ENCODE measurements at regions not wholly inside any gene's neighbourhood (a gene's known extent, or its start where the extent isn't known, plus 50 kb on each side); places are given as distances from the start of the nearest gene placed in this dataset.

DNA sequence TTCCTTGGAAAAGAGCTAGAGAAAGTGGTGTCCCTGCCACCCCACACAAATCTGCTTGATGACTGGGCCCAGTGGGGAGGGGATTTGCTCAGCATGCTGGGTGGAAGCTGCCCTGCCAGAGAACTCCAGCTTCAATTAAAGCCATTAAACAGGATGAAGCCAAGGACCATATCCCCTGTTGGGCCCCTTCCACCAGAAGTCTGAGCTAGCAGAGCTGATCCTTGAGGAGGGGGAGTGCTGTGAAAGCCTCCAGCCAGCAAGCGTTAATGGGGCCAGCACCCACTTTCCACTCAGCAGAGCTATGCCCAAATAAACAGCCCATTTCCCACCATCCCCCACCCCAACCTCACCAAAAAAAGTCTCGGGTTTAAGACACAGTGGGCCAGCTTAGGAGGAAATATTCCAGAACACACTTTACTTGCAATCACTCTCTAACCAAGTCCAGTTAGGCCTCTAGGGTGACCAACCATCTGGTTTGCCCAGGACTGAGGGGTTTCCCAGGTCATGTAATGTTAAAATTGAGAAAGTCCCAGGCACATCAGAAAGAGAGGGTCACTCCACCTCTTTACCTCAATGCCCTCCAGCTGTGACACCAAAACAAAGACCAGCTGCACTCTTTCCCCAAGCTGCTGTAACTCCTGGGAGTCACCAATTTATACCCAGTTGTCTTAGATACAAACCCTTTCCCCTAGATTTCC is 132.3 kb downstream of the FOXI3 start (continued):
- TF ChIP-seq NRF1 (IDR thresholded peaks at IDR 0.05; ENCODE audit: low read depth, low read length) (no peak), GTF2F1 (IDR thresholded peaks at IDR 0.05; ENCODE audit: borderline replicate concordance, low read depth, low read length) (no peak), POLR2AphosphoS5 (IDR thresholded peaks at IDR 0.05; ENCODE audit: low read depth, low read length) (no peak), POU5F1 (IDR thresholded peaks at IDR 0.05; ENCODE audit: low read depth, low read length) (no peak)
- TF ChIP-seq, protein P1, sequence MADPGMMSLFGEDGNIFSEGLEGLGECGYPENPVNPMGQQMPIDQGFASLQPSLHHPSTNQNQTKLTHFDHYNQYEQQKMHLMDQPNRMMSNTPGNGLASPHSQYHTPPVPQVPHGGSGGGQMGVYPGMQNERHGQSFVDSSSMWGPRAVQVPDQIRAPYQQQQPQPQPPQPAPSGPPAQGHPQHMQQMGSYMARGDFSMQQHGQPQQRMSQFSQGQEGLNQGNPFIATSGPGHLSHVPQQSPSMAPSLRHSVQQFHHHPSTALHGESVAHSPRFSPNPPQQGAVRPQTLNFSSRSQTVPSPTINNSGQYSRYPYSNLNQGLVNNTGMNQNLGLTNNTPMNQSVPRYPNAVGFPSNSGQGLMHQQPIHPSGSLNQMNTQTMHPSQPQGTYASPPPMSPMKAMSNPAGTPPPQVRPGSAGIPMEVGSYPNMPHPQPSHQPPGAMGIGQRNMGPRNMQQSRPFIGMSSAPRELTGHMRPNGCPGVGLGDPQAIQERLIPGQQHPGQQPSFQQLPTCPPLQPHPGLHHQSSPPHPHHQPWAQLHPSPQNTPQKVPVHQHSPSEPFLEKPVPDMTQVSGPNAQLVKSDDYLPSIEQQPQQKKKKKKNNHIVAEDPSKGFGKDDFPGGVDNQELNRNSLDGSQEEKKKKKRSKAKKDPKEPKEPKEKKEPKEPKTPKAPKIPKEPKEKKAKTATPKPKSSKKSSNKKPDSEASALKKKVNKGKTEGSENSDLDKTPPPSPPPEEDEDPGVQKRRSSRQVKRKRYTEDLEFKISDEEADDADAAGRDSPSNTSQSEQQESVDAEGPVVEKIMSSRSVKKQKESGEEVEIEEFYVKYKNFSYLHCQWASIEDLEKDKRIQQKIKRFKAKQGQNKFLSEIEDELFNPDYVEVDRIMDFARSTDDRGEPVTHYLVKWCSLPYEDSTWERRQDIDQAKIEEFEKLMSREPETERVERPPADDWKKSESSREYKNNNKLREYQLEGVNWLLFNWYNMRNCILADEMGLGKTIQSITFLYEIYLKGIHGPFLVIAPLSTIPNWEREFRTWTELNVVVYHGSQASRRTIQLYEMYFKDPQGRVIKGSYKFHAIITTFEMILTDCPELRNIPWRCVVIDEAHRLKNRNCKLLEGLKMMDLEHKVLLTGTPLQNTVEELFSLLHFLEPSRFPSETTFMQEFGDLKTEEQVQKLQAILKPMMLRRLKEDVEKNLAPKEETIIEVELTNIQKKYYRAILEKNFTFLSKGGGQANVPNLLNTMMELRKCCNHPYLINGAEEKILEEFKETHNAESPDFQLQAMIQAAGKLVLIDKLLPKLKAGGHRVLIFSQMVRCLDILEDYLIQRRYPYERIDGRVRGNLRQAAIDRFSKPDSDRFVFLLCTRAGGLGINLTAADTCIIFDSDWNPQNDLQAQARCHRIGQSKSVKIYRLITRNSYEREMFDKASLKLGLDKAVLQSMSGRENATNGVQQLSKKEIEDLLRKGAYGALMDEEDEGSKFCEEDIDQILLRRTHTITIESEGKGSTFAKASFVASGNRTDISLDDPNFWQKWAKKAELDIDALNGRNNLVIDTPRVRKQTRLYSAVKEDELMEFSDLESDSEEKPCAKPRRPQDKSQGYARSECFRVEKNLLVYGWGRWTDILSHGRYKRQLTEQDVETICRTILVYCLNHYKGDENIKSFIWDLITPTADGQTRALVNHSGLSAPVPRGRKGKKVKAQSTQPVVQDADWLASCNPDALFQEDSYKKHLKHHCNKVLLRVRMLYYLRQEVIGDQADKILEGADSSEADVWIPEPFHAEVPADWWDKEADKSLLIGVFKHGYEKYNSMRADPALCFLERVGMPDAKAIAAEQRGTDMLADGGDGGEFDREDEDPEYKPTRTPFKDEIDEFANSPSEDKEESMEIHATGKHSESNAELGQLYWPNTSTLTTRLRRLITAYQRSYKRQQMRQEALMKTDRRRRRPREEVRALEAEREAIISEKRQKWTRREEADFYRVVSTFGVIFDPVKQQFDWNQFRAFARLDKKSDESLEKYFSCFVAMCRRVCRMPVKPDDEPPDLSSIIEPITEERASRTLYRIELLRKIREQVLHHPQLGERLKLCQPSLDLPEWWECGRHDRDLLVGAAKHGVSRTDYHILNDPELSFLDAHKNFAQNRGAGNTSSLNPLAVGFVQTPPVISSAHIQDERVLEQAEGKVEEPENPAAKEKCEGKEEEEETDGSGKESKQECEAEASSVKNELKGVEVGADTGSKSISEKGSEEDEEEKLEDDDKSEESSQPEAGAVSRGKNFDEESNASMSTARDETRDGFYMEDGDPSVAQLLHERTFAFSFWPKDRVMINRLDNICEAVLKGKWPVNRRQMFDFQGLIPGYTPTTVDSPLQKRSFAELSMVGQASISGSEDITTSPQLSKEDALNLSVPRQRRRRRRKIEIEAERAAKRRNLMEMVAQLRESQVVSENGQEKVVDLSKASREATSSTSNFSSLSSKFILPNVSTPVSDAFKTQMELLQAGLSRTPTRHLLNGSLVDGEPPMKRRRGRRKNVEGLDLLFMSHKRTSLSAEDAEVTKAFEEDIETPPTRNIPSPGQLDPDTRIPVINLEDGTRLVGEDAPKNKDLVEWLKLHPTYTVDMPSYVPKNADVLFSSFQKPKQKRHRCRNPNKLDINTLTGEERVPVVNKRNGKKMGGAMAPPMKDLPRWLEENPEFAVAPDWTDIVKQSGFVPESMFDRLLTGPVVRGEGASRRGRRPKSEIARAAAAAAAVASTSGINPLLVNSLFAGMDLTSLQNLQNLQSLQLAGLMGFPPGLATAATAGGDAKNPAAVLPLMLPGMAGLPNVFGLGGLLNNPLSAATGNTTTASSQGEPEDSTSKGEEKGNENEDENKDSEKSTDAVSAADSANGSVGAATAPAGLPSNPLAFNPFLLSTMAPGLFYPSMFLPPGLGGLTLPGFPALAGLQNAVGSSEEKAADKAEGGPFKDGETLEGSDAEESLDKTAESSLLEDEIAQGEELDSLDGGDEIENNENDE (IDR thresholded peaks at IDR 0.05; ENCODE audit: insufficient replicate concordance, low read length) = no peak
- TF ChIP-seq, protein P2, sequence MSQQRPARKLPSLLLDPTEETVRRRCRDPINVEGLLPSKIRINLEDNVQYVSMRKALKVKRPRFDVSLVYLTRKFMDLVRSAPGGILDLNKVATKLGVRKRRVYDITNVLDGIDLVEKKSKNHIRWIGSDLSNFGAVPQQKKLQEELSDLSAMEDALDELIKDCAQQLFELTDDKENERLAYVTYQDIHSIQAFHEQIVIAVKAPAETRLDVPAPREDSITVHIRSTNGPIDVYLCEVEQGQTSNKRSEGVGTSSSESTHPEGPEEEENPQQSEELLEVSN (IDR thresholded peaks at IDR 0.05) = no peak

Data from H1 (cell line).